Lung (tissue), 11 donors: ENCODE measurements at regions not wholly inside any gene's neighbourhood (a gene's known extent, or its start where the extent isn't known, plus 50 kb on each side); places are given as distances from the start of the nearest gene placed in this dataset.

ENCODE experiments used
- ATAC-seq: fragments of 200-7000 bp; cut with Tn5 transposase; one replicate; pipeline ENCODE4 v1.9.1; 2020; ENCODE audit warnings: moderate number of reproducible peaks; ENCODE audit not compliant: insufficient read depth, low FRiP score
- DNase-seq, 3 donors: peaks; one replicate each; pipeline ENCODE4 v3.0.0-alpha.2; 2013 to 2017
- H3K27ac ChIP-seq, 2 donors: one replicate each; pipeline ENCODE4 v1.5.1; 2013; ENCODE audit warnings: mild to moderate bottlenecking in 2 of 2, moderate library complexity in 2 of 2, control low read depth in 1 of 2, inconsistent platforms in 1 of 2, low read depth in 1 of 2, low read length in 1 of 2
- H3K27me3 ChIP-seq, 3 donors: one replicate each; pipeline ENCODE4 v1.5.1; 2013; ENCODE audit warnings: low read length in 2 of 3; ENCODE audit not compliant: control insufficient read depth in 3 of 3, insufficient read depth in 3 of 3
- H3K36me3 ChIP-seq, 4 donors: one replicate each; pipeline ENCODE4 v1.5.1; 2013; ENCODE audit warnings: low read length in 4 of 4, mild to moderate bottlenecking in 1 of 4, moderate library complexity in 1 of 4; ENCODE audit not compliant: control insufficient read depth in 4 of 4, insufficient read depth in 4 of 4
- H3K4me1 ChIP-seq, 5 donors: one replicate each; pipeline ENCODE4 v1.5.1; 2013; ENCODE audit warnings: low read length in 5 of 5, mild to moderate bottlenecking in 2 of 5, moderate library complexity in 1 of 5; ENCODE audit not compliant: control insufficient read depth in 5 of 5, insufficient read depth in 5 of 5
- H3K4me3 ChIP-seq: one replicate; pipeline ENCODE4 v1.5.1; 2013; ENCODE audit warnings: mild to moderate bottlenecking, control low read depth, moderate library complexity
- H3K9ac ChIP-seq, 2 donors: one replicate each; pipeline ENCODE4 v1.5.1; 2013; ENCODE audit warnings: low read length in 2 of 2, control low read depth in 1 of 2; ENCODE audit not compliant: insufficient read depth in 1 of 2
- H3K9me3 ChIP-seq, 4 donors: one replicate each; pipeline ENCODE4 v1.5.1; 2013; ENCODE audit warnings: low read length in 3 of 4, mild to moderate bottlenecking in 1 of 4, moderate library complexity in 1 of 4; ENCODE audit not compliant: control insufficient read depth in 4 of 4, insufficient read depth in 3 of 4
- CTCF ChIP-seq: IDR thresholded peaks from 2 replicates; pipeline ENCODE4 v1.5.1; 2012; ENCODE audit warnings: mild to moderate bottlenecking; ENCODE audit errors: control extremely low read depth, extremely low read depth
- WGBS, 2 donors: extraction: QIAGEN DNeasy Blood & Tissue Kit; methylation state at CpG; one replicate each; pipeline ENCODE4 v1.1.7; 2013; 5-methylcytosine and 5-hydroxymethylcytosine counted together
- donor health status: control.
- donor health status: control.
- donor health status: Bipolar disorder and iron deficiency.
- donor health status: healthy.
- donor health status: DM: yes; HTN: yes; CAD: no.

GRCh38 chr2:146123256-146123655, 1603.3 kb upstream of the ZEB2 start:
- Histone ChIP-seq H3K27me3 (no peaks in the 10 kb centered on the region), H3K4me3 (no peak overlapping the region), H3K4me1 (peaks cover 0 to 29% (median 0%) of the 10 kb centered on the region in 5 donors), H3K36me3 (no peaks in the 10 kb centered on the region), H3K27ac (no peak overlapping the region), H3K9me3 (no peaks in the 10 kb centered on the region), H3K9ac (no peak overlapping the region)
- TF ChIP-seq CTCF, result no peak
- ATAC-seq, result no peak
- DNase-seq, result no peak
- WGBS, 2 donors, result 84 to 88% methylated on average over 3 of the region's 3 CpGs

GRCh38 chr2:146119586-146119985, 1599.7 kb upstream of the ZEB2 start:
- ATAC-seq (no peak), DNase-seq (peak in 2 of 3 donors; percentile 27 to 44)
- no peak overlapping the region for H3K4me3 ChIP-seq
- H3K27me3 ChIP-seq, result no peaks in the 10 kb centered on the region
- no peak overlapping the region for H3K9ac ChIP-seq
- no peaks in the 10 kb centered on the region for H3K36me3 ChIP-seq
- TF ChIP-seq CTCF, result no peak
- no peaks in the 10 kb centered on the region for H3K9me3 ChIP-seq
- H3K27ac ChIP-seq, result no peak overlapping the region
- peaks cover 0 to 13% (median 0%) of the 10 kb centered on the region in 5 donors for H3K4me1 ChIP-seq
- 88 to 89% methylated on average over 3 of the region's 3 CpGs for WGBS, 2 donors

DNA sequence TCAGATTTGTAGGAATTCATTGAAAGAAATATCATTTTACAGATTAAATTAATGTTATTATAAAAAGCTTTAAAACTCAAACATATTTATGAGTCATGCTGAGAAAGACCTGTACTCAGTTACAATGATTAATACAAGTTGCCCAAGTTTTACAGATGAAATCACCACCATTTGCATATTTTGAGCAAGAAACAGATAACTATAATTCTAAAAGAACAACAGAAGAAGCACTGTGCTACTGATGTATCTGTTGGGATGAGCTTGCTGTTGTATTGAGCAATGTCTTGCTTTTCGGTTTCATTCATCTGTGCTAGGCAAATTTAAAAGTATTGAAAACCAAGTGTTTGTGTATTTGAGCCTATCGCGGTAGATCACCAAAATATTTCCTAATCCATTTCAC, 1589.1 kb upstream of the ZEB2 start:
- DNase-seq (no peak), ATAC-seq (no peak)
- H3K4me3 ChIP-seq, result no peak overlapping the region
- TF ChIP-seq CTCF, result no peak
- no peaks in the 10 kb centered on the region for H3K4me1 ChIP-seq
- WGBS, 2 donors, result 65 to 96% methylated on average over 3 of the region's 3 CpGs
- H3K27ac ChIP-seq, result no peak overlapping the region
- no peak overlapping the region for H3K9ac ChIP-seq
- H3K9me3 ChIP-seq, result no peaks in the 10 kb centered on the region
- no peaks in the 10 kb centered on the region for H3K36me3 ChIP-seq
- no peaks in the 10 kb centered on the region for H3K27me3 ChIP-seq

DNA sequence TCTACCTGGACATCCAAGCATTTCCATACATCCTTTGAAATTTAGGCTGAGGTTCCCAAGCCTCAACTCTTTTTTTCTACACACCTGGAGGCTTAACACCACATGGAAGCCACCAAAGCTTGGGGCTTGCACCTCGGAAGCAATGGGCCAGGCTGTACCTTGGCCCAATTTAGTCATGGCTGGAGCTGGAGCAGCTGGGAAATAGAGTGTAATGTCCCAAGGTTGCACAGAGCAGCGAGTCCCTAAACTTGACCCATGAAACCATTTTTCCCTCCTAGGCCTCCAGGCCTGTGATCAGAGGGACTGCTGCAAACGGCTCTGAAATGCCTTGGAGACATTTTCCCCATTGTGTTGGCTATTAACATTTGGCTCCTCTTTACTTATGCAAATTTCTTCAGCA, 1574.3 kb upstream of the ZEB2 start:
- Histone ChIP-seq H3K4me1 (no peaks in the 10 kb centered on the region), H3K27ac (no peak overlapping the region), H3K9me3 (peaks cover 0 to 14% (median 8%) of the 10 kb centered on the region in 4 donors), H3K27me3 (no peaks in the 10 kb centered on the region), H3K4me3 (no peak overlapping the region), H3K9ac (no peak overlapping the region), H3K36me3 (no peaks in the 10 kb centered on the region)
- no peak for TF ChIP-seq CTCF
- no peak for DNase-seq
- no peak for ATAC-seq
- 75 to 83% methylated on average over 3 of the region's 3 CpGs for WGBS, 2 donors
